Stomach (tissue), 8 donors: ENCODE measurements at regions not wholly inside any gene's neighbourhood (a gene's known extent, or its start where the extent isn't known, plus 50 kb on each side); places are given as distances from the start of the nearest gene placed in this dataset.
"Not testable (repeated sequence)": the region's sequence is repeated elsewhere in the genome, so short reads cannot be mapped to it uniquely, and the experiment has no call there.

Experiments used
- DNase-seq, 2 donors: peaks; one replicate each; pipeline versions ENCODE4 v3.0.0 to v3.0.0-alpha.2; 2013 to 2019
- H3K27ac ChIP-seq, 5 donors: fragments of 200-600 bp in 4 of 5; sonication (generic) in 4 of 5; one replicate each; pipeline ENCODE4 v1.5.1; 2013 to 2019; ENCODE audit warnings: mild to moderate bottlenecking in 1 of 5, moderate library complexity in 1 of 5
- H3K27me3 ChIP-seq, 3 donors: fragments of 200-600 bp; sonication (generic); one replicate each; pipeline ENCODE4 v1.5.1; 2017 to 2019; ENCODE audit warnings: mixed run types in 1 of 3
- H3K36me3 ChIP-seq, 4 donors: fragments of 200-600 bp; sonication (generic); 1 replicate in 3 of 4; 2 replicates in 1 of 4; pipeline ENCODE4 v1.5.1; 2016 to 2019
- H3K4me1 ChIP-seq, 4 donors: fragments of 200-600 bp; sonication (generic); one replicate each; pipeline ENCODE4 v1.5.1; 2016 to 2019
- H3K4me3 ChIP-seq, 4 donors: fragments of 200-600 bp; sonication (generic) in 3 of 4; one replicate each; pipeline ENCODE4 v1.5.1; 2016 to 2019; ENCODE audit warnings: mild to moderate bottlenecking in 1 of 4
- H3K9me3 ChIP-seq, 4 donors: fragments of 200-600 bp; sonication (generic); one replicate each; pipeline ENCODE4 v1.5.1; 2016 to 2019
- CTCF ChIP-seq, 7 experiments: fragments of 450-650 bp in 4 of 7; fragments of 200-600 bp in 3 of 7; sonication (generic) in 3 of 7; IDR thresholded peaks; one replicate each; pipeline ENCODE4 v1.5.1; 2016 to 2019; ENCODE audit warnings: antibody characterized with exemption in 7 of 7, control low read depth in 2 of 7, mild to moderate bottlenecking in 1 of 7
- EP300 ChIP-seq: sonication (generic); formaldehyde crosslinking; IDR thresholded peaks from one replicate; pipeline ENCODE4 v1.6.1; 2017; ENCODE audit warnings: antibody characterized with exemption
- POLR2A ChIP-seq, 4 donors: fragments of 450-650 bp; IDR thresholded peaks; one replicate each; pipeline ENCODE4 v1.6.1; 2016; ENCODE audit warnings: antibody characterized with exemption in 4 of 4, control low read depth in 2 of 4, mild to moderate bottlenecking in 1 of 4, moderate library complexity in 1 of 4
- POLR2AphosphoS5 ChIP-seq, 3 donors: sonication (generic); formaldehyde crosslinking; IDR thresholded peaks; one replicate each; pipeline ENCODE4 v1.6.1; 2016; ENCODE audit warnings: antibody characterized with exemption in 3 of 3
- WGBS, 5 donors: extraction: QIAGEN DNeasy Blood & Tissue Kit in 3 of 5; methylation state at CpG; one replicate each; pipeline versions ENCODE4 v1.1.5 to v1.1.7; 2013 to 2018; 5-methylcytosine and 5-hydroxymethylcytosine counted together
- intact Hi-C: fragments of 100-400 bp; cut with DNase I; formaldehyde crosslinking; loops from one replicate; pipeline ENCODE4 v1.15.1; 2023; ENCODE audit warnings: low total_unique reads
- donor health status: healthy with polysubstance abuse.
- donor health status: Bipolar disorder and iron deficiency.
- donor health status: healthy.

- H3K4me3 ChIP-seq, result no peak overlapping the region
- H3K9me3 ChIP-seq, result peaks cover 0 to 8% (median 8%) of the 10 kb centered on the region in 4 donors
- intact Hi-C loops, result no loop called here
- WGBS, 5 donors, result 5 to 13% (median 7%) methylated on average over 2 of the region's 2 CpGs
- peak in 1 of 2 donors; percentile 22 for DNase-seq
- peaks cover 0 to 4% (median 0%) of the 10 kb centered on the region in 4 donors for H3K4me1 ChIP-seq
- H3K27ac ChIP-seq, result no peak overlapping the region
- TF ChIP-seq POLR2AphosphoS5 (IDR thresholded peaks at IDR 0.05), result no peak
- TF ChIP-seq POLR2A (IDR thresholded peaks at IDR 0.05), result no peak
- TF ChIP-seq CTCF (IDR thresholded peaks at IDR 0.05), result no peak
- TF ChIP-seq EP300, result no peak
- H3K27me3 ChIP-seq, result no peaks in the 10 kb centered on the region
- no peaks in the 10 kb centered on the region for H3K36me3 ChIP-seq
These were observed 263.5 kb downstream of the SETD4 start for GRCh38 chr21:35796844-35797243.

GRCh38 chr21:35794527-35794926 is 265.8 kb downstream of the SETD4 start:
- WGBS, 5 donors, result 87 to 92% (median 90%) methylated on average over 4 of the region's 4 CpGs
- H3K9me3 ChIP-seq, intact Hi-C loops, H3K27ac ChIP-seq, H3K4me3 ChIP-seq, H3K27me3 ChIP-seq, H3K36me3 ChIP-seq, H3K4me1 ChIP-seq, DNase-seq: not testable (repeated sequence)

GRCh38 chr21:35792569-35793305 is 267.6 kb downstream of the SETD4 start:
- H3K36me3 ChIP-seq, result no peaks in the 10 kb centered on the region
- no peaks in the 10 kb centered on the region for H3K9me3 ChIP-seq
- no peak for TF ChIP-seq POLR2A (IDR thresholded peaks at IDR 0.05)
- no peak for TF ChIP-seq EP300
- TF ChIP-seq POLR2AphosphoS5 (IDR thresholded peaks at IDR 0.05), result no peak
- TF ChIP-seq CTCF (IDR thresholded peaks at IDR 0.05), result no peak
- no peak for DNase-seq
- no peaks in the 10 kb centered on the region for H3K27me3 ChIP-seq
- no peak overlapping the region for H3K4me3 ChIP-seq
- H3K4me1 ChIP-seq, result peaks cover 0 to 4% (median 0%) of the 10 kb centered on the region in 4 donors
- intact Hi-C loops, result no loop called here
- no peak overlapping the region for H3K27ac ChIP-seq
- WGBS, 5 donors, result 72 to 82% (median 77%) methylated on average over 5 of the region's 5 CpGs

GRCh38 chr21:35791541-35792325 is 268.6 kb downstream of the SETD4 start:
- no peak overlapping the region for H3K4me3 ChIP-seq
- peaks cover 0 to 1% (median 0%) of the 10 kb centered on the region in 4 donors for H3K4me1 ChIP-seq
- WGBS, 5 donors, result 81 to 89% (median 84%) methylated on average over 10 of the region's 10 CpGs
- H3K27me3 ChIP-seq, result no peaks in the 10 kb centered on the region
- H3K9me3 ChIP-seq, result no peaks in the 10 kb centered on the region
- no peak for DNase-seq
- intact Hi-C loops, result no loop called here
- no peak overlapping the region for H3K27ac ChIP-seq
- TF ChIP-seq CTCF (IDR thresholded peaks at IDR 0.05) (no peak), POLR2AphosphoS5 (IDR thresholded peaks at IDR 0.05) (no peak), EP300 (no peak), POLR2A (IDR thresholded peaks at IDR 0.05) (no peak)
- no peaks in the 10 kb centered on the region for H3K36me3 ChIP-seq

- DNase-seq, result no peak
- no peak overlapping the region for H3K27ac ChIP-seq
- H3K36me3 ChIP-seq, result no peaks in the 10 kb centered on the region
- TF ChIP-seq EP300 (no peak), POLR2A (IDR thresholded peaks at IDR 0.05) (no peak), CTCF (IDR thresholded peaks at IDR 0.05) (no peak), POLR2AphosphoS5 (IDR thresholded peaks at IDR 0.05) (no peak)
- H3K4me3 ChIP-seq, result no peak overlapping the region
- no peaks in the 10 kb centered on the region for H3K9me3 ChIP-seq
- intact Hi-C loops, result no loop called here
- H3K27me3 ChIP-seq, result peaks cover 0 to 4% (median 0%) of the 10 kb centered on the region in 3 donors
- H3K4me1 ChIP-seq, result no peaks in the 10 kb centered on the region
These were observed 276.6 kb downstream of the SETD4 start for GRCh38 chr21:35783721-35784120.
